Neural cell (in vitro differentiated cells): ENCODE measurements at regions not wholly inside any gene's neighbourhood (a gene's known extent, or its start where the extent isn't known, plus 50 kb on each side); places are given as distances from the start of the nearest gene placed in this dataset.

Experiments used
- H2AFZ ChIP-seq: fragments of 200-600, 300-800 bp; sonication (generic), shearing (Covaris generic); 2 replicates; pipeline ENCODE4 v1.6.0; 2014; ENCODE audit warnings: low read depth, mild to moderate bottlenecking, antibody characterized with exemption, low read length, moderate library complexity
- H3F3A ChIP-seq: fragments of 200-600 bp; shearing (Covaris generic); 2 replicates; pipeline ENCODE4 v1.6.1; 2016; ENCODE audit warnings: mild to moderate bottlenecking, moderate library complexity, mixed read lengths, antibody characterized with exemption, low read length; ENCODE audit not compliant: insufficient read depth, poor library complexity, severe bottlenecking
- H3K27ac ChIP-seq: fragments of 200-600, 300-800 bp; sonication (generic), shearing (Covaris generic); 2 replicates; pipeline ENCODE4 v1.5.1; 2014; ENCODE audit warnings: mild to moderate bottlenecking, low read length, moderate library complexity
- H3K27me3 ChIP-seq: fragments of 300-800, 200-600 bp; sonication (generic), shearing (Covaris generic); 2 replicates; pipeline ENCODE4 v1.6.0; 2014; ENCODE audit warnings: mild to moderate bottlenecking, low read depth, low read length, moderate library complexity; ENCODE audit not compliant: insufficient read depth
- H3K36me3 ChIP-seq: fragments of 300-800, 200-600 bp; sonication (generic), shearing (Covaris generic); 2 replicates; pipeline ENCODE4 v1.5.1; 2014; ENCODE audit warnings: mild to moderate bottlenecking, antibody characterized with exemption, low read length, moderate library complexity; ENCODE audit not compliant: insufficient read depth
- H3K4me2 ChIP-seq: fragments of 300-800, 200-600 bp; sonication (generic), shearing (Covaris generic); 2 replicates; pipeline ENCODE4 v1.6.0; 2014; ENCODE audit warnings: mild to moderate bottlenecking, low read length
- H3K4me3 ChIP-seq: fragments of 300-800, 200-600 bp; sonication (generic), shearing (Covaris generic); 2 replicates; pipeline ENCODE4 v1.5.1; 2014; ENCODE audit warnings: mild to moderate bottlenecking, low read length, moderate library complexity
- H3K79me2 ChIP-seq: fragments of 200-600 bp; shearing (Covaris generic); replicated peaks from 2 replicates; pipeline ENCODE4 v1.6.0; 2014; ENCODE audit warnings: mild to moderate bottlenecking, low read length, moderate library complexity; ENCODE audit not compliant: insufficient read depth
- H3K9ac ChIP-seq: fragments of 300-800, 200-600 bp; sonication (generic), shearing (Covaris generic); 2 replicates; pipeline ENCODE4 v1.6.1; 2016; ENCODE audit warnings: mild to moderate bottlenecking, low read length, mixed read lengths
- H3K9me2 ChIP-seq: fragments of 200-600 bp; shearing (Covaris generic); 2 replicates; pipeline ENCODE4 v1.6.1; 2016; ENCODE audit warnings: mild to moderate bottlenecking, low read length, mixed read lengths; ENCODE audit not compliant: insufficient read depth
- H3K9me3 ChIP-seq: fragments of 200-600, 300-800 bp; sonication (generic), shearing (Covaris generic); 2 replicates; pipeline ENCODE4 v1.6.1; 2016; ENCODE audit warnings: mild to moderate bottlenecking, mixed run types, low read length, moderate library complexity, mixed read lengths
- H4K20me1 ChIP-seq: fragments of 200-600 bp; shearing (Covaris generic); 2 replicates; pipeline ENCODE4 v1.6.1; 2016; ENCODE audit warnings: mild to moderate bottlenecking, mixed run types; ENCODE audit not compliant: insufficient read depth
- EP300 ChIP-seq: fragments of 450-650 bp; conservative IDR thresholded peaks from 2 replicates; pipeline ENCODE4 v1.6.1; 2014; ENCODE audit warnings: antibody characterized with exemption, mild to moderate bottlenecking, moderate library complexity; ENCODE audit not compliant: poor library complexity, severe bottlenecking
- EZH2 ChIP-seq: fragments of 200-600, 300-800 bp; shearing (Covaris generic), sonication (generic); IDR thresholded peaks from 2 replicates; pipeline ENCODE4 v1.6.1; 2014; ENCODE audit warnings: antibody characterized with exemption, low read length, borderline replicate concordance, mild to moderate bottlenecking; ENCODE audit not compliant: insufficient read depth, poor library complexity, severe bottlenecking
- MXI1 ChIP-seq: fragments of 450-650 bp; conservative IDR thresholded peaks from 2 replicates; pipeline ENCODE4 v1.6.1; 2014; ENCODE audit warnings: antibody characterized with exemption, mild to moderate bottlenecking; ENCODE audit not compliant: poor library complexity, severe bottlenecking
- POLR2AphosphoS5 ChIP-seq: IDR thresholded peaks from 2 replicates; pipeline ENCODE4 v1.6.1; 2012
- RAD21 ChIP-seq: fragments of 450-650 bp; conservative IDR thresholded peaks from 2 replicates; pipeline ENCODE4 v1.6.1; 2014; ENCODE audit warnings: antibody characterized with exemption, mild to moderate bottlenecking, moderate library complexity
- SMC3 ChIP-seq: fragments of 450-650 bp; conservative IDR thresholded peaks from 2 replicates; pipeline ENCODE4 v1.6.1; 2014; ENCODE audit warnings: antibody characterized with exemption, mild to moderate bottlenecking, moderate library complexity; ENCODE audit not compliant: poor library complexity
- TAF1 ChIP-seq: IDR thresholded peaks from 2 replicates; pipeline ENCODE4 v1.6.1; 2012; ENCODE audit warnings: low read depth
- TF ChIP-seq, protein P1 (sequence below): fragments of 450-650 bp; IDR thresholded peaks from 2 replicates; pipeline ENCODE4 v1.5.1; 2014; ENCODE audit warnings: antibody characterized with exemption, mild to moderate bottlenecking, moderate library complexity; ENCODE audit not compliant: poor library complexity, severe bottlenecking
- TF ChIP-seq, protein P2 (sequence below): IDR thresholded peaks from 2 replicates; pipeline ENCODE4 v1.6.1; 2012; ENCODE audit warnings: borderline replicate concordance

DNA sequence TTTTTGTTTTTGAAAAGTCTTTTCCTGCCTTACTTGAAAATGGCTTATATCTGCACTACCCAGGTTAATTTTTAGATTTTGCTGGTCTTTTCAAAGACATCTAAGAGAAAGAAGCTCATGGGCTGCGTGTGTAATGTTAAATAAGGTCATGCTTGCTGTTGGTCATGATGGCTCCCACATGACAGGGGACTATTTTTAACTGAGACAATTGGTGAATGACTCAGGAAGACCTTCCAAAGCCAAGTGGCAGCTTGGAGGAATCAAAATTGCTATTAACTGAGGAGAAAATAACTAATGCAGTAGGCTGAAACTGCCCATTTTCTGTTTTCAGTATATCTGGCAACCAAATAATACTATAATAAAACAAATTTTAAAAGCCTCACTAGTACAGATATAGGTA lies 117.1 kb upstream of the SPAG17 start:
- no peaks in the 10 kb centered on the region for H3K9me3 ChIP-seq
- no peak overlapping the region for H3K27ac ChIP-seq
- H3K4me2 ChIP-seq: no peak overlapping the region
- H3K36me3 ChIP-seq: no peaks in the 10 kb centered on the region
- H3K4me3 ChIP-seq: no peak overlapping the region
- H3K9ac ChIP-seq: no peak overlapping the region
- no peaks in the 10 kb centered on the region for H3F3A ChIP-seq
- H3K27me3 ChIP-seq: no peaks in the 10 kb centered on the region
- H3K9me2 ChIP-seq: no peaks in the 10 kb centered on the region
- no peak overlapping the region for H2AFZ ChIP-seq
- TF ChIP-seq, protein P1, sequence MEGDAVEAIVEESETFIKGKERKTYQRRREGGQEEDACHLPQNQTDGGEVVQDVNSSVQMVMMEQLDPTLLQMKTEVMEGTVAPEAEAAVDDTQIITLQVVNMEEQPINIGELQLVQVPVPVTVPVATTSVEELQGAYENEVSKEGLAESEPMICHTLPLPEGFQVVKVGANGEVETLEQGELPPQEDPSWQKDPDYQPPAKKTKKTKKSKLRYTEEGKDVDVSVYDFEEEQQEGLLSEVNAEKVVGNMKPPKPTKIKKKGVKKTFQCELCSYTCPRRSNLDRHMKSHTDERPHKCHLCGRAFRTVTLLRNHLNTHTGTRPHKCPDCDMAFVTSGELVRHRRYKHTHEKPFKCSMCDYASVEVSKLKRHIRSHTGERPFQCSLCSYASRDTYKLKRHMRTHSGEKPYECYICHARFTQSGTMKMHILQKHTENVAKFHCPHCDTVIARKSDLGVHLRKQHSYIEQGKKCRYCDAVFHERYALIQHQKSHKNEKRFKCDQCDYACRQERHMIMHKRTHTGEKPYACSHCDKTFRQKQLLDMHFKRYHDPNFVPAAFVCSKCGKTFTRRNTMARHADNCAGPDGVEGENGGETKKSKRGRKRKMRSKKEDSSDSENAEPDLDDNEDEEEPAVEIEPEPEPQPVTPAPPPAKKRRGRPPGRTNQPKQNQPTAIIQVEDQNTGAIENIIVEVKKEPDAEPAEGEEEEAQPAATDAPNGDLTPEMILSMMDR: no peak
- TF ChIP-seq TAF1: no peak
- no peak for TF ChIP-seq POLR2AphosphoS5
- no peak for TF ChIP-seq SMC3
- TF ChIP-seq EP300: no peak
- no peak for TF ChIP-seq EZH2
- TF ChIP-seq, protein P2, sequence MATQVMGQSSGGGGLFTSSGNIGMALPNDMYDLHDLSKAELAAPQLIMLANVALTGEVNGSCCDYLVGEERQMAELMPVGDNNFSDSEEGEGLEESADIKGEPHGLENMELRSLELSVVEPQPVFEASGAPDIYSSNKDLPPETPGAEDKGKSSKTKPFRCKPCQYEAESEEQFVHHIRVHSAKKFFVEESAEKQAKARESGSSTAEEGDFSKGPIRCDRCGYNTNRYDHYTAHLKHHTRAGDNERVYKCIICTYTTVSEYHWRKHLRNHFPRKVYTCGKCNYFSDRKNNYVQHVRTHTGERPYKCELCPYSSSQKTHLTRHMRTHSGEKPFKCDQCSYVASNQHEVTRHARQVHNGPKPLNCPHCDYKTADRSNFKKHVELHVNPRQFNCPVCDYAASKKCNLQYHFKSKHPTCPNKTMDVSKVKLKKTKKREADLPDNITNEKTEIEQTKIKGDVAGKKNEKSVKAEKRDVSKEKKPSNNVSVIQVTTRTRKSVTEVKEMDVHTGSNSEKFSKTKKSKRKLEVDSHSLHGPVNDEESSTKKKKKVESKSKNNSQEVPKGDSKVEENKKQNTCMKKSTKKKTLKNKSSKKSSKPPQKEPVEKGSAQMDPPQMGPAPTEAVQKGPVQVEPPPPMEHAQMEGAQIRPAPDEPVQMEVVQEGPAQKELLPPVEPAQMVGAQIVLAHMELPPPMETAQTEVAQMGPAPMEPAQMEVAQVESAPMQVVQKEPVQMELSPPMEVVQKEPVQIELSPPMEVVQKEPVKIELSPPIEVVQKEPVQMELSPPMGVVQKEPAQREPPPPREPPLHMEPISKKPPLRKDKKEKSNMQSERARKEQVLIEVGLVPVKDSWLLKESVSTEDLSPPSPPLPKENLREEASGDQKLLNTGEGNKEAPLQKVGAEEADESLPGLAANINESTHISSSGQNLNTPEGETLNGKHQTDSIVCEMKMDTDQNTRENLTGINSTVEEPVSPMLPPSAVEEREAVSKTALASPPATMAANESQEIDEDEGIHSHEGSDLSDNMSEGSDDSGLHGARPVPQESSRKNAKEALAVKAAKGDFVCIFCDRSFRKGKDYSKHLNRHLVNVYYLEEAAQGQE: no peak
- TF ChIP-seq RAD21: no peak
- TF ChIP-seq MXI1: no peak
- no peaks in the 10 kb centered on the region for H3K79me2 ChIP-seq
- H4K20me1 ChIP-seq: no peaks in the 10 kb centered on the region

GRCh38 chr1:118300808-118301207 lies 115.8 kb upstream of the SPAG17 start:
- Histone ChIP-seq H4K20me1 (no peaks in the 10 kb centered on the region), H3K79me2 (no peaks in the 10 kb centered on the region), H3K27me3 (no peaks in the 10 kb centered on the region), H3K4me2 (no peak overlapping the region), H3K27ac (no peak overlapping the region), H3K4me3 (no peak overlapping the region), H3K9me3 (no peaks in the 10 kb centered on the region), H3K9me2 (no peaks in the 10 kb centered on the region), H3K9ac (no peak overlapping the region), H3K36me3 (no peaks in the 10 kb centered on the region), H3F3A (no peaks in the 10 kb centered on the region), H2AFZ (no peak overlapping the region)
- TF ChIP-seq TAF1 (no peak), EZH2 (no peak), MXI1 (no peak), RAD21 (no peak), POLR2AphosphoS5 (no peak), EP300 (no peak), SMC3 (no peak)
- TF ChIP-seq, protein P1: no peak
- TF ChIP-seq, protein P2: no peak
